PC-3 (cell line): ENCODE measurements at regions not wholly inside any gene's neighbourhood (a gene's known extent, or its start where the extent isn't known, plus 50 kb on each side); places are given as distances from the start of the nearest gene placed in this dataset.
A peak's percentile ranks its signal among the peaks of the same experiment; 100 is the strongest.

Experiments used
- ATAC-seq: fragments of 200-7000 bp; cut with Tn5 transposase; 2 replicates; pipeline ENCODE4 v1.9.1; 2020; ENCODE audit warnings: mild to moderate bottlenecking, moderate library complexity
- BruUV-seq: library from RNA; stranded (reverse); fragments of 400-500 nt; replicated peaks from 2 replicates; lab custom pipeline; 2021; lab: Mats Ljungman, UMichigan
- CTCF ChIA-PET: fragments of 300-600 bp; sonication (Branson Sonifier 250); formaldehyde crosslinking; loops from one replicate; lab custom pipeline; 2022; ENCODE audit warnings: antibody characterized with exemption; lab: Charles Lee
- POLR2A ChIA-PET: fragments of 300-600 bp; sonication (Branson Sonifier 250); formaldehyde crosslinking; loops from one replicate; lab custom pipeline; 2022; ENCODE audit warnings: antibody characterized with exemption; ENCODE audit not compliant: unreplicated experiment; lab: Charles Lee
- DNase-seq: peaks from one replicate; pipeline ENCODE4 v3.0.0-alpha.2; 2015
- H2AFZ ChIP-seq: fragments of 300-600 bp; sonication (generic); 2 replicates; pipeline ENCODE4 v1.6.0; 2016; ENCODE audit warnings: antibody characterized with exemption, low read length
- H3F3A ChIP-seq: fragments of 300-600 bp; sonication (generic); one replicate; pipeline ENCODE4 v1.6.0; 2017; ENCODE audit warnings: antibody characterized with exemption, low read length, control low read depth, mild to moderate bottlenecking; ENCODE audit not compliant: unreplicated experiment
- H3K27ac ChIP-seq: fragments of 300-600 bp; sonication (generic); 2 replicates; pipeline ENCODE4 v1.5.1; 2016; ENCODE audit warnings: mild to moderate bottlenecking, low read length
- H3K27me3 ChIP-seq: fragments of 300-600 bp; sonication (generic); 2 replicates; pipeline ENCODE4 v1.6.1; 2016; ENCODE audit warnings: low read length, mixed read lengths
- H3K36me3 ChIP-seq: fragments of 300-600 bp; sonication (generic); 2 replicates; pipeline ENCODE4 v1.6.1; 2016; ENCODE audit warnings: low read depth, mixed run types, low read length, mixed read lengths
- H3K4me1 ChIP-seq: fragments of 300-600 bp; sonication (generic); 2 replicates; pipeline ENCODE4 v1.5.1; 2016; ENCODE audit warnings: low read length; ENCODE audit not compliant: insufficient read depth
- H3K4me2 ChIP-seq: fragments of 300-600 bp; sonication (generic); 2 replicates; pipeline ENCODE4 v1.6.0; 2016; ENCODE audit warnings: low read length
- H3K4me3 ChIP-seq: fragments of 300-600 bp; sonication (generic); 2 replicates; pipeline ENCODE4 v1.5.1; 2016; ENCODE audit warnings: mild to moderate bottlenecking, low read length, mixed read lengths
- H3K79me2 ChIP-seq: fragments of 300-600 bp; sonication (generic); 2 replicates; pipeline ENCODE4 v1.6.1; 2017; ENCODE audit warnings: low read length, mixed read lengths
- H3K9ac ChIP-seq: fragments of 300-600 bp; sonication (generic); 2 replicates; pipeline ENCODE4 v1.6.0; 2016; ENCODE audit warnings: mild to moderate bottlenecking, low read length
- H3K9me2 ChIP-seq: fragments of 300-600 bp; sonication (generic); replicated peaks from 2 replicates; pipeline ENCODE4 v1.6.1; 2016; ENCODE audit warnings: mixed run types, low read length, mixed read lengths
- H3K9me3 ChIP-seq: fragments of 300-600 bp; sonication (generic); 2 replicates; pipeline ENCODE4 v1.6.1; 2016; ENCODE audit warnings: low read length, mixed read lengths
- H4K20me1 ChIP-seq: fragments of 300-600 bp; sonication (generic); 2 replicates; pipeline ENCODE4 v1.6.1; 2016; ENCODE audit warnings: low read length, mixed read lengths
- EZH2 ChIP-seq: fragments of 300-600 bp; sonication (generic); IDR thresholded peaks from one replicate; pipeline ENCODE4 v1.6.1; 2017; ENCODE audit warnings: antibody characterized with exemption, mild to moderate bottlenecking, low read length; ENCODE audit not compliant: unreplicated experiment
- EZH2phosphoT487 ChIP-seq: fragments of 300-600 bp; sonication (generic); IDR thresholded peaks from 2 replicates; pipeline ENCODE4 v1.6.1; 2018; ENCODE audit warnings: mild to moderate bottlenecking, antibody characterized with exemption, low read length, borderline replicate concordance
- intact Hi-C: fragments of 100-400 bp; cut with micrococcal nuclease; formaldehyde crosslinking; loops from 2 replicates; pipeline ENCODE4 v1.9.0; 2023
- TF ChIP-seq, protein P1 (sequence below): fragments of 300-600 bp; sonication (generic); conservative IDR thresholded peaks from 2 replicates; pipeline ENCODE4 v1.5.1; 2017; ENCODE audit warnings: antibody characterized with exemption, low read depth, mild to moderate bottlenecking, low read length

DNA sequence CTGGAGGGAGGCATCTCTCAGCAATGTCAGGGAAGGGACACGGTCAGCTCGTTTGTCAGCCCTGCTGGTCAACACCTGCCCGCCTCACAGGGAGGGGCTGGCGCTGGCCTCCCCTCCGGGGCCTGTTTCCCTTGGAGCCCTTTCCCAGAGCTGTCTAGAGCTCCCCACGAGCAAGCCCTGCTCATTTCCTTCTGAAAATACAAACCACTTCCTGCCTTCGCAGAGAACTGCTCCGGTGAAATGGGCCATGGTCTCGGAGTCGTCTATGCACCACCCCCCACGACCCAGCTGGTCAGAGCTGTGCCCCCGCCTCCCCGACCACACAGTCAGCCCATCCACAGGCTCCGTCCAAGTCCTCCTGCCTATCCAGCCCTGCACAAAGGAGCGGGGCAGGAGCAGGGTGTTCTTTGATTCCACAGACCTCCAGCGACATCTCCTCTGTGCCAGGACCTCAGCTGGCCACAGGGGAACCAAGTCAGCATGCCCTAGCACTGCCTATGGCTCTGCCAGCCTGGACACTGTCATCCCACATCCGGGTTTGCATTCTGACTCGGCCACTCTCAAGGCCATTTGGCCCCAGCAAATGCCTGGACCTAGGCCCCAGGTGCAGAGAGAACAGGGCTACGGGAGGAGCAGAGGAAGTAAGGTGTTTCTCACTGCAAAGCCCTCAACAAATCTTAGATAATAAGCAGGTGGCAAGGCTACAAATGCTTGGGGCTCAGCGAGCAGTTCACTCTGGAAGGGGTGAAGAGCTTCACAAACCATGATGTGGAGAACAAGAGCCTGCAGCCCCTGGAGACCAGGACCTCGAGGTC, 82.1 kb upstream of the WNT11 start:
- ChIA-PET CTCF (no interaction called here), POLR2A (no interaction called here)
- Histone ChIP-seq H3K9me2 (no peaks in the 10 kb centered on the region), H3K4me1 (peaks cover 9% of the 10 kb centered on the region), H3K4me3 (no peak overlapping the region), H2AFZ (no peak overlapping the region), H3F3A (no peaks in the 10 kb centered on the region), H3K9ac (no peak overlapping the region), H3K27ac (no peak overlapping the region), H3K9me3 (no peaks in the 10 kb centered on the region), H3K79me2 (no peaks in the 10 kb centered on the region), H3K36me3 (no peaks in the 10 kb centered on the region), H3K27me3 (no peaks in the 10 kb centered on the region), H3K4me2 (no peak overlapping the region), H4K20me1 (no peaks in the 10 kb centered on the region)
- ATAC-seq (no peak), DNase-seq (no peak)
- BruUV-seq: no TSS peak
- intact Hi-C loops: no loop called here
- TF ChIP-seq EZH2: no peak
- TF ChIP-seq EZH2phosphoT487: no peak
- TF ChIP-seq, protein P1, sequence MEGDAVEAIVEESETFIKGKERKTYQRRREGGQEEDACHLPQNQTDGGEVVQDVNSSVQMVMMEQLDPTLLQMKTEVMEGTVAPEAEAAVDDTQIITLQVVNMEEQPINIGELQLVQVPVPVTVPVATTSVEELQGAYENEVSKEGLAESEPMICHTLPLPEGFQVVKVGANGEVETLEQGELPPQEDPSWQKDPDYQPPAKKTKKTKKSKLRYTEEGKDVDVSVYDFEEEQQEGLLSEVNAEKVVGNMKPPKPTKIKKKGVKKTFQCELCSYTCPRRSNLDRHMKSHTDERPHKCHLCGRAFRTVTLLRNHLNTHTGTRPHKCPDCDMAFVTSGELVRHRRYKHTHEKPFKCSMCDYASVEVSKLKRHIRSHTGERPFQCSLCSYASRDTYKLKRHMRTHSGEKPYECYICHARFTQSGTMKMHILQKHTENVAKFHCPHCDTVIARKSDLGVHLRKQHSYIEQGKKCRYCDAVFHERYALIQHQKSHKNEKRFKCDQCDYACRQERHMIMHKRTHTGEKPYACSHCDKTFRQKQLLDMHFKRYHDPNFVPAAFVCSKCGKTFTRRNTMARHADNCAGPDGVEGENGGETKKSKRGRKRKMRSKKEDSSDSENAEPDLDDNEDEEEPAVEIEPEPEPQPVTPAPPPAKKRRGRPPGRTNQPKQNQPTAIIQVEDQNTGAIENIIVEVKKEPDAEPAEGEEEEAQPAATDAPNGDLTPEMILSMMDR: no peak

- Histone ChIP-seq H3K4me3 (no peak overlapping the region), H3K9me3 (no peaks in the 10 kb centered on the region), H3K9ac (no peak overlapping the region), H3K27ac (no peak overlapping the region), H3F3A (no peaks in the 10 kb centered on the region), H4K20me1 (no peaks in the 10 kb centered on the region), H3K9me2 (no peaks in the 10 kb centered on the region), H3K4me2 (no peak overlapping the region), H3K79me2 (no peaks in the 10 kb centered on the region), H2AFZ (no peak overlapping the region), H3K27me3 (no peaks in the 10 kb centered on the region), H3K4me1 (peaks cover 9% of the 10 kb centered on the region), H3K36me3 (no peaks in the 10 kb centered on the region)
- POLR2A ChIA-PET: no interaction called here
- CTCF ChIA-PET: no interaction called here
- ATAC-seq (no peak), DNase-seq (no peak)
- TF ChIP-seq EZH2phosphoT487 (no peak), EZH2 (no peak)
- TF ChIP-seq, protein P1: no peak
- BruUV-seq: no TSS peak
- intact Hi-C loops: no loop called here
Measured at GRCh38 chr11:76287227-76287626, 80.9 kb upstream of the WNT11 start.

- H4K20me1 ChIP-seq: no peaks in the 10 kb centered on the region
- ATAC-seq (no peak), DNase-seq (no peak)
- intact Hi-C loops: no loop called here
- no peak for TF ChIP-seq EZH2
- TF ChIP-seq, protein P1: peak; percentile 17; the same call in 1 of the 2 replicates
- H3K9ac ChIP-seq: no peak overlapping the region
- ChIA-PET CTCF (no interaction called here), POLR2A (no interaction called here)
- no peaks in the 10 kb centered on the region for H3K9me2 ChIP-seq
- H3K4me1 ChIP-seq: no peaks in the 10 kb centered on the region
- no peaks in the 10 kb centered on the region for H3K9me3 ChIP-seq
- no peak overlapping the region for H3K27ac ChIP-seq
- H3F3A ChIP-seq: no peaks in the 10 kb centered on the region
- H2AFZ ChIP-seq: no peak overlapping the region
- no TSS peak for BruUV-seq
- H3K36me3 ChIP-seq: no peaks in the 10 kb centered on the region
- H3K4me2 ChIP-seq: no peak overlapping the region
- no peaks in the 10 kb centered on the region for H3K27me3 ChIP-seq
- no peak overlapping the region for H3K4me3 ChIP-seq
- H3K79me2 ChIP-seq: no peaks in the 10 kb centered on the region
Measured at GRCh38 chr11:76285397-76286104, 79.2 kb upstream of the WNT11 start.
